Ovary (tissue), 7 donors: ENCODE measurements at regions not wholly inside any gene's neighbourhood (a gene's known extent, or its start where the extent isn't known, plus 50 kb on each side); places are given as distances from the start of the nearest gene placed in this dataset.

Experiments used
- DNase-seq, 5 donors: peaks; one replicate each; pipeline ENCODE4 v3.0.0-alpha.2; 2019 to 2020
- H3K27ac ChIP-seq, 2 donors: fragments of 200-600 bp; one replicate each; pipeline versions ENCODE4 v1.5.1 to v1.8.0; 2019 to 2022
- H3K27me3 ChIP-seq: fragments of 200-600 bp; one replicate; pipeline ENCODE4 v1.8.0; 2022
- H3K36me3 ChIP-seq: fragments of 200-600 bp; sonication (generic); one replicate; pipeline ENCODE4 v1.5.1; 2019
- H3K4me1 ChIP-seq: one replicate; pipeline ENCODE4 v1.8.1; 2013; ENCODE audit warnings: mild to moderate bottlenecking, moderate library complexity; ENCODE audit not compliant: insufficient read depth
- H3K4me3 ChIP-seq: fragments of 200-600 bp; sonication (generic); one replicate; pipeline ENCODE4 v1.5.1; 2017
- H3K9me3 ChIP-seq, 2 donors: fragments of 200-600 bp in 1 of 2; sonication (generic) in 1 of 2; one replicate each; pipeline versions ENCODE4 v1.5.1 to v1.8.1; 2013 to 2019; ENCODE audit warnings: mild to moderate bottlenecking in 1 of 2, moderate library complexity in 1 of 2
- CTCF ChIP-seq, 3 donors: fragments of 450-650 bp in 2 of 3; fragments of 200-600 bp in 1 of 3; IDR thresholded peaks; one replicate each; pipeline versions ENCODE4 v1.5.1 to v1.8.0; 2016 to 2022; ENCODE audit warnings: antibody characterized with exemption in 3 of 3, mild to moderate bottlenecking in 1 of 3
- EP300 ChIP-seq: sonication (generic); formaldehyde crosslinking; IDR thresholded peaks from one replicate; pipeline ENCODE4 v1.6.1; 2017; ENCODE audit warnings: antibody characterized with exemption
- POLR2A ChIP-seq: fragments of 450-650 bp; IDR thresholded peaks from one replicate; pipeline ENCODE4 v1.6.1; 2017; ENCODE audit warnings: antibody characterized with exemption, mild to moderate bottlenecking, moderate library complexity
- WGBS, 3 donors: extraction: QIAGEN DNeasy Blood & Tissue Kit in 1 of 3; methylation state at CpG; one replicate each; pipeline versions ENCODE4 v1.1.5 to v1.1.7; 2013 to 2017; 5-methylcytosine and 5-hydroxymethylcytosine counted together
- intact Hi-C, 4 donors: fragments of 100-400 bp; cut with DNase I; formaldehyde crosslinking; loops; one replicate each; pipeline versions ENCODE4 v1.11.0 to v1.15.1; 2022 to 2023
- donor health status: DM: no; HTN: no; CAD: no; lungs with moderate emphysema.
- donor health status: DM: no; HTN: no; CAD: no.
- donor health status: Bipolar disorder and iron deficiency.
- donor health status: DM: no; HTN: no; CAD: no.
- donor health status: DM: yes; HTN: yes; CAD: no.

- DNase-seq = no peak
- WGBS, 3 donors = 38 to 47% (median 43%) methylated on average over 22 of the region's 22 CpGs
Measured at GRCh38 chrX:727738-728621, 97.4 kb downstream of the SHOX start.

DNA sequence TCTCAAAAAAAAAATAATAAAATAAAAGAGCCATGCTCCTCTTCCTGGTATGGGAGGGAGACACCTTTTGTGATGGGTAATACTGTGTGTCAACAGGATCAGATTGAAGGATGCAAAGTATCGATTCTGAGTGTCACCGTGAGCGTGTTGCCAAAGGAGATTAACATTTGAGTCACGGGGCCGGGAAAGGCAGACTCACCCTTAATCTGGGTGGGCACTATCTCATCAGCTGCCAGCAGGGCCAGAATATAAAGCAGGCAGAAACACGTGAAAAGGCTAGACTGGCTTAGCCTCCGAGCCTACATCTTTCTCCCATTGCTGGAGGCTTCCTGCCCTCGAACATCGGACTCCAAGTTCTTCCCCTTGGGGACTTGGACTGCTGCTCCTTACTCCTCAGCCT lies 95.4 kb downstream of the SHOX start:
- 92 to 93% (median 93%) methylated on average over 9 of the region's 9 CpGs for WGBS, 3 donors
- Histone ChIP-seq H3K4me3 (no peak overlapping the region), H3K27ac (no peak overlapping the region), H3K4me1 (no peaks in the 10 kb centered on the region), H3K9me3 (no peaks in the 10 kb centered on the region), H3K36me3 (no peaks in the 10 kb centered on the region), H3K27me3 (no peaks in the 10 kb centered on the region)
- no peak for TF ChIP-seq POLR2A
- TF ChIP-seq CTCF (IDR thresholded peaks at IDR 0.05) = no peak
- TF ChIP-seq EP300 = no peak
- intact Hi-C loops = no loop called here
- DNase-seq = no peak

More at GRCh38 chrX:727738-728621, 97.4 kb downstream of the SHOX start:
- no peak for TF ChIP-seq EP300
- TF ChIP-seq CTCF (IDR thresholded peaks at IDR 0.05) = no peak
- no peak for TF ChIP-seq POLR2A
- Histone ChIP-seq H3K4me3 (no peak overlapping the region), H3K36me3 (no peaks in the 10 kb centered on the region), H3K4me1 (no peaks in the 10 kb centered on the region), H3K9me3 (no peaks in the 10 kb centered on the region), H3K27me3 (no peaks in the 10 kb centered on the region), H3K27ac (no peak overlapping the region)
- intact Hi-C loops = no loop called here

- DNase-seq = no peak
- Histone ChIP-seq H3K36me3 (no peaks in the 10 kb centered on the region), H3K27me3 (no peaks in the 10 kb centered on the region), H3K4me1 (no peaks in the 10 kb centered on the region), H3K9me3 (no peaks in the 10 kb centered on the region), H3K27ac (no peak overlapping the region), H3K4me3 (no peak overlapping the region)
- TF ChIP-seq EP300 = no peak
- no peak for TF ChIP-seq POLR2A
- intact Hi-C loops = no loop called here
- 90 to 94% (median 90%) methylated on average over 4 of the region's 4 CpGs for WGBS, 3 donors
Measured at GRCh38 chrX:724256-724655, 93.7 kb downstream of the SHOX start.

- Histone ChIP-seq H3K4me3 (no peak overlapping the region), H3K27me3 (no peaks in the 10 kb centered on the region), H3K9me3 (no peaks in the 10 kb centered on the region), H3K4me1 (no peaks in the 10 kb centered on the region), H3K27ac (no peak overlapping the region), H3K36me3 (no peaks in the 10 kb centered on the region)
- WGBS, 3 donors = 77 to 93% (median 78%) methylated on average over 5 to 6 of the region's 6 CpGs
- TF ChIP-seq CTCF (IDR thresholded peaks at IDR 0.05) (no peak), POLR2A (no peak), EP300 (no peak)
- intact Hi-C loops = no loop called here
- DNase-seq = no peak
Measured at GRCh38 chrX:723781-724180, 93.2 kb downstream of the SHOX start.

DNA sequence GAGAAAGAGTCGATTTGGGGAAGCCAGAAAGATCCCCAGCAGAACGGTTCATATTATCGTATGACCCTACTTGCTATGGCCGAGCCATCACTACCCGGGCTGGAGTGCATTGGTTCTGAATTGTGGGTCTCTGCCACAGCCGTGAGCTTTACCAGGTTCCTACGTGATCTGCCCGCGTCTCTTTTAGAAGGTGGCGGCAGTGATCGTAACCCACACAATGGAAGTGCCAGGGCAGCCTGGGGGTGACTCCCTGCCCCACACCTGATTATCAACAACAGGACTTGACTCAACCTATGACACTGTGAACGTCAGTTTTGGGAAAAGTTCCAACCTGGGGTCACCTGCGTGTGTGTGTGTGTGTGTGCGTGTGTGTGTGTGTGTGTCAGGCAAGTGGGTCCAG lies 90.8 kb downstream of the SHOX start:
- Histone ChIP-seq H3K27ac (no peak overlapping the region), H3K9me3 (no peaks in the 10 kb centered on the region), H3K4me3 (no peak overlapping the region), H3K36me3 (no peaks in the 10 kb centered on the region), H3K27me3 (no peaks in the 10 kb centered on the region), H3K4me1 (no peaks in the 10 kb centered on the region)
- WGBS, 3 donors = 79 to 84% (median 79%) methylated on average over 14 of the region's 14 CpGs
- intact Hi-C loops = no loop called here
- TF ChIP-seq EP300 = no peak
- no peak for TF ChIP-seq POLR2A
- TF ChIP-seq CTCF (IDR thresholded peaks at IDR 0.05) = no peak
- no peak for DNase-seq
